H1 (cell line): ENCODE measurements at regions not wholly inside any gene's neighbourhood (a gene's known extent, or its start where the extent isn't known, plus 50 kb on each side); places are given as distances from the start of the nearest gene placed in this dataset.

Experiments
- CTCF ChIA-PET: fragments of 300-600 bp; sonication (Branson Sonifier 250); formaldehyde crosslinking; loops from one replicate; lab custom pipeline; 2021; ENCODE audit not compliant: partially characterized antibody; lab: Charles Lee
- POLR2A ChIA-PET: fragments of 300-600 bp; sonication (Branson Sonifier 250); formaldehyde crosslinking; loops from one replicate; lab custom pipeline; 2021; ENCODE audit warnings: inconsistent platforms; ENCODE audit not compliant: partially characterized antibody; lab: Charles Lee
- DNase-seq, 2 experiments: peaks; one replicate each; pipeline versions ENCODE4 v3.0.0 to v3.0.0-alpha.2; 2010 to 2022; ENCODE audit warnings: low spot score in 2 of 2, low read depth in 1 of 2, mixed read lengths in 1 of 2
- FAIRE-seq: peaks from 2 replicates; lab custom pipeline; 2011; peaks lifted over from hg19 to GRCh38; lab: Jason Lieb, UNC
- H2AFZ ChIP-seq: 2 replicates; pipeline ENCODE4 v1.8.1; 2012; ENCODE audit warnings: low read length, inconsistent platforms
- H2AK5ac ChIP-seq: 2 replicates; pipeline ENCODE4 v1.6.1; 2013; ENCODE audit warnings: low read depth, low read length
- H2BK120ac ChIP-seq: replicated peaks from 2 replicates; pipeline ENCODE3; 2013; ENCODE audit warnings: low read depth, low read length, inconsistent platforms
- H2BK12ac ChIP-seq: 2 replicates; pipeline ENCODE4 v1.6.1; 2013; ENCODE audit warnings: low read depth, low read length
- H2BK15ac ChIP-seq: 2 replicates; pipeline ENCODE4 v1.6.1; 2013; ENCODE audit warnings: low read length
- H2BK20ac ChIP-seq: 2 replicates; pipeline ENCODE4 v1.6.1; 2013; ENCODE audit warnings: low read length
- H2BK5ac ChIP-seq: 2 replicates; pipeline ENCODE4 v1.6.1; 2013; ENCODE audit warnings: low read depth, low read length
- H3K14ac ChIP-seq: 2 replicates; pipeline ENCODE4 v1.6.1; 2013; ENCODE audit warnings: inconsistent platforms; ENCODE audit not compliant: insufficient read length
- H3K18ac ChIP-seq: 2 replicates; pipeline ENCODE4 v1.6.1; 2013; ENCODE audit warnings: low read length; ENCODE audit errors: extremely low read depth
- H3K23ac ChIP-seq: 2 replicates; pipeline ENCODE4 v1.6.1; 2013; ENCODE audit warnings: inconsistent platforms; ENCODE audit not compliant: insufficient read length
- H3K23me2 ChIP-seq: 2 replicates; pipeline ENCODE4 v1.6.1; 2013; ENCODE audit warnings: low read depth, low read length
- H3K27ac ChIP-seq: 2 replicates; pipeline ENCODE4 v1.6.1; 2011; ENCODE audit warnings: low read depth, low read length, inconsistent platforms
- H3K27me3 ChIP-seq, 4 experiments: replicated peaks in 1 of 4; 1 replicate in 1 of 4; 2 replicates in 3 of 4; pipeline versions ENCODE4 v1.6.1 to v1.8.1; 2011 to 2013; ENCODE audit warnings: low read length in 3 of 4, mild to moderate bottlenecking in 3 of 4, inconsistent platforms in 2 of 4, mixed read lengths in 2 of 4, moderate library complexity in 1 of 4; ENCODE audit not compliant: control insufficient read depth in 3 of 4, insufficient read depth in 3 of 4; ENCODE audit errors: extremely low read depth in 1 of 4
- H3K36me3 ChIP-seq, 4 experiments: 2 replicates each; pipeline versions ENCODE4 v1.6.1 to v1.8.1; 2011 to 2013; ENCODE audit warnings: mild to moderate bottlenecking in 4 of 4, low read length in 3 of 4, moderate library complexity in 2 of 4, control low read depth in 1 of 4, inconsistent platforms in 1 of 4; ENCODE audit not compliant: insufficient read depth in 4 of 4, control insufficient read depth in 2 of 4
- H3K4ac ChIP-seq: replicated peaks from 2 replicates; pipeline ENCODE3; 2013; ENCODE audit warnings: low read length, low read depth, mixed read lengths, inconsistent platforms; ENCODE audit not compliant: insufficient read length
- H3K4me1 ChIP-seq, 4 experiments: replicated peaks in 1 of 4; 1 replicate in 1 of 4; 2 replicates in 3 of 4; pipeline versions ENCODE4 v1.6.1 to v1.8.1; 2011 to 2013; ENCODE audit warnings: low read length in 3 of 4, inconsistent platforms in 2 of 4, mixed read lengths in 1 of 4; ENCODE audit not compliant: insufficient read depth in 4 of 4, control insufficient read depth in 3 of 4
- H3K4me2 ChIP-seq, 2 experiments: 2 replicates each; pipeline versions ENCODE4 v1.6.1 to v1.8.1; 2011 to 2013; ENCODE audit warnings: low read depth in 2 of 2, low read length in 2 of 2, control low read depth in 1 of 2, inconsistent platforms in 1 of 2, mild to moderate bottlenecking in 1 of 2; ENCODE audit not compliant: insufficient read depth in 1 of 2
- H3K4me3 ChIP-seq, 4 experiments: fragments of 200-600, 300-600 bp in 1 of 4; sonication (generic), shearing (Covaris generic), sonication (Bioruptor Twin) in 1 of 4; 2 replicates each; pipeline versions ENCODE4 v1.5.1 to v1.8.1; 2011 to 2016; ENCODE audit warnings: low read length in 4 of 4, low read depth in 3 of 4, control low read depth in 2 of 4, inconsistent platforms in 2 of 4, mild to moderate bottlenecking in 2 of 4, mixed read lengths in 1 of 4, moderate library complexity in 1 of 4; ENCODE audit not compliant: insufficient read depth in 2 of 4; ENCODE audit errors: extremely low read depth in 1 of 4
- H3K56ac ChIP-seq: replicated peaks from 2 replicates; pipeline ENCODE3; 2013; ENCODE audit warnings: low read depth, mild to moderate bottlenecking, mixed read lengths, low read length, inconsistent platforms; ENCODE audit not compliant: insufficient read length
- H3K79me1 ChIP-seq: 2 replicates; pipeline ENCODE4 v1.6.1; 2013; ENCODE audit warnings: low read depth, low read length, control low read depth
- H3K79me2 ChIP-seq, 2 experiments: 2 replicates each; pipeline versions ENCODE4 v1.6.1 to v1.8.1; 2012 to 2013; ENCODE audit warnings: low read length in 2 of 2, mild to moderate bottlenecking in 2 of 2, inconsistent platforms in 1 of 2; ENCODE audit not compliant: insufficient read depth in 2 of 2, control insufficient read depth in 1 of 2
- H3K9ac ChIP-seq, 4 experiments: replicated peaks in 1 of 4; 1 replicate in 1 of 4; 2 replicates in 3 of 4; pipeline versions ENCODE4 v1.6.1 to v1.8.1; 2011 to 2013; ENCODE audit warnings: low read depth in 3 of 4, low read length in 3 of 4, control low read depth in 2 of 4, mild to moderate bottlenecking in 2 of 4, moderate library complexity in 2 of 4, inconsistent platforms in 1 of 4; ENCODE audit errors: extremely low read depth in 1 of 4
- H3K9me3 ChIP-seq, 2 experiments: 2 replicates each; pipeline versions ENCODE4 v1.6.1 to v1.8.1; 2012 to 2013; ENCODE audit warnings: mild to moderate bottlenecking in 2 of 2, moderate library complexity in 2 of 2, control low read depth in 1 of 2, inconsistent platforms in 1 of 2, low read depth in 1 of 2, low read length in 1 of 2, mixed read lengths in 1 of 2; ENCODE audit not compliant: insufficient read depth in 2 of 2
- H4K20me1 ChIP-seq, 2 experiments: replicated peaks in 1 of 2; 2 replicates each; pipeline versions ENCODE3 to v1.8.1; 2011 to 2013; ENCODE audit warnings: inconsistent platforms in 2 of 2, low read length in 2 of 2, mild to moderate bottlenecking in 1 of 2; ENCODE audit not compliant: insufficient read depth in 2 of 2, control insufficient read depth in 1 of 2
- H4K5ac ChIP-seq: 2 replicates; pipeline ENCODE4 v1.6.1; 2013; ENCODE audit warnings: low read length, low read depth, mixed read lengths, inconsistent platforms; ENCODE audit not compliant: insufficient read length
- H4K8ac ChIP-seq: 2 replicates; pipeline ENCODE4 v1.8.0; 2013; ENCODE audit warnings: mild to moderate bottlenecking, moderate library complexity, low read length, inconsistent platforms; ENCODE audit not compliant: insufficient read depth; ENCODE audit errors: extremely low read depth
- H4K91ac ChIP-seq: replicated peaks from 2 replicates; pipeline ENCODE3; 2013; ENCODE audit warnings: low read length, mixed read lengths, inconsistent platforms; ENCODE audit not compliant: insufficient read length
- CBX8 ChIP-seq: fragments of 300-800, 300-1000 bp; sonication (generic); IDR thresholded peaks from 2 replicates; pipeline ENCODE4 v1.7.1; 2016; ENCODE audit warnings: low read depth, low read length, borderline replicate concordance
- SIRT6 ChIP-seq: IDR thresholded peaks from one replicate; pipeline ENCODE4 v1.7.1; 2012; ENCODE audit warnings: low read length, inconsistent platforms
- TCF12 ChIP-seq: IDR thresholded peaks from 2 replicates; pipeline ENCODE4 v1.6.1; 2011; ENCODE audit warnings: low read depth, mild to moderate bottlenecking, low read length
- WGBS, 2 experiments: shearing (Covaris generic) in 1 of 2; methylation state at CpG; one replicate each; pipeline versions ENCODE4 v1.1.6 to v1.1.7; 2013 to 2015; ENCODE audit warnings: low lambda C conversion rate in 2 of 2, mixed read lengths in 2 of 2, inconsistent platforms in 1 of 2, low coverage in 1 of 2, missing lambda C conversion rate in 1 of 2; ENCODE audit not compliant: insufficient replicate concordance in 2 of 2, insufficient coverage in 1 of 2, insufficient read length in 1 of 2; ENCODE audit errors: extremely low coverage in 1 of 2, missing lambda C conversion rate in 1 of 2; 5-methylcytosine and 5-hydroxymethylcytosine counted together

GRCh38 chr1:213883618-213884017 lies 104.2 kb upstream of the PROX1 start:
- no peak overlapping the region for H3K18ac ChIP-seq
- POLR2A ChIA-PET, result no interaction called here
- H3K23ac ChIP-seq, result no peak overlapping the region
- H3K9ac ChIP-seq, result no peak overlapping the region
- TF ChIP-seq TCF12 (no peak), SIRT6 (no peak), CBX8 (no peak)
- TF ChIP-seq, all 59 proteins: peak for 0
- DNase-seq, result no peak
- no peak overlapping the region for H2AFZ ChIP-seq
- H3K9me3 ChIP-seq, result no peaks in the 10 kb centered on the region
- H4K20me1 ChIP-seq, result no peaks in the 10 kb centered on the region
- no peak overlapping the region for H4K91ac ChIP-seq
- H2BK12ac ChIP-seq, result no peak overlapping the region
- no peak overlapping the region for H3K4ac ChIP-seq
- H3K23me2 ChIP-seq, result no peaks in the 10 kb centered on the region
- H3K14ac ChIP-seq, result no peak overlapping the region
- H2BK20ac ChIP-seq, result no peak overlapping the region
- H3K79me1 ChIP-seq, result no peaks in the 10 kb centered on the region
- no peak overlapping the region for H4K8ac ChIP-seq
- FAIRE-seq, result no peak
- H3K27me3 ChIP-seq, result no peaks in the 10 kb centered on the region
- no peak overlapping the region for H2BK120ac ChIP-seq
- CTCF ChIA-PET, result interaction anchor here (1.4 kb wide), 1 partner anchor 16 kb away, joined by 4 read pairs; no protein-coding TSS in a partner anchor
- no peak overlapping the region for H2BK5ac ChIP-seq
- H3K4me3 ChIP-seq, result no peak overlapping the region
- no peaks in the 10 kb centered on the region for H3K36me3 ChIP-seq
- 89% methylated on average over 2 of the region's 2 CpGs; no CpG with 5 or more reads in 1 of the 2 experiments for WGBS, 2 experiments
- H3K56ac ChIP-seq, result no peak overlapping the region
- H2BK15ac ChIP-seq, result no peak overlapping the region
- H3K4me1 ChIP-seq, result peaks cover 0 to 2% (median 0%) of the 10 kb centered on the region in 4 experiments; a peak in 1 of 7 replicates
- no peak overlapping the region for H3K4me2 ChIP-seq
- H2AK5ac ChIP-seq, result no peak overlapping the region
- no peak overlapping the region for H3K27ac ChIP-seq
- H3K79me2 ChIP-seq, result no peaks in the 10 kb centered on the region
- H4K5ac ChIP-seq, result no peak overlapping the region
